ENCODE measurements at regions not wholly inside any gene's neighbourhood (a gene's known extent, or its start where the extent isn't known, plus 50 kb on each side); places are given as distances from the start of the nearest gene placed in this dataset.

- Histone ChIP-seq H3K27me3 (ENCODE audit: insufficient read depth, low read length) (no peaks in the 10 kb centered on the region), H3K4me2 (ENCODE audit: low read length) (no peak overlapping the region), H2AFZ (ENCODE audit: low read depth, low read length) (no peak overlapping the region), H3K36me3 (ENCODE audit: insufficient read depth, low read length) (no peaks in the 10 kb centered on the region), H3K27ac (ENCODE audit: low read depth, low read length) (no peak overlapping the region), H3K9ac (ENCODE audit: low read length) (no peak overlapping the region), H3K4me3 (ENCODE audit: insufficient read depth, low read depth, low read length) (no peak overlapping the region), H4K20me1 (ENCODE audit: insufficient read depth, low read length) (no peaks in the 10 kb centered on the region), H3K79me2 (ENCODE audit: insufficient read depth, low read length) (no peaks in the 10 kb centered on the region), H3K9me3 (ENCODE audit: insufficient read depth, low read depth, low read length) (no peaks in the 10 kb centered on the region), H3K4me1 (ENCODE audit: insufficient read depth, low read length) (no peaks in the 10 kb centered on the region)
- FAIRE-seq: no peak
- TF ChIP-seq, protein P1, sequence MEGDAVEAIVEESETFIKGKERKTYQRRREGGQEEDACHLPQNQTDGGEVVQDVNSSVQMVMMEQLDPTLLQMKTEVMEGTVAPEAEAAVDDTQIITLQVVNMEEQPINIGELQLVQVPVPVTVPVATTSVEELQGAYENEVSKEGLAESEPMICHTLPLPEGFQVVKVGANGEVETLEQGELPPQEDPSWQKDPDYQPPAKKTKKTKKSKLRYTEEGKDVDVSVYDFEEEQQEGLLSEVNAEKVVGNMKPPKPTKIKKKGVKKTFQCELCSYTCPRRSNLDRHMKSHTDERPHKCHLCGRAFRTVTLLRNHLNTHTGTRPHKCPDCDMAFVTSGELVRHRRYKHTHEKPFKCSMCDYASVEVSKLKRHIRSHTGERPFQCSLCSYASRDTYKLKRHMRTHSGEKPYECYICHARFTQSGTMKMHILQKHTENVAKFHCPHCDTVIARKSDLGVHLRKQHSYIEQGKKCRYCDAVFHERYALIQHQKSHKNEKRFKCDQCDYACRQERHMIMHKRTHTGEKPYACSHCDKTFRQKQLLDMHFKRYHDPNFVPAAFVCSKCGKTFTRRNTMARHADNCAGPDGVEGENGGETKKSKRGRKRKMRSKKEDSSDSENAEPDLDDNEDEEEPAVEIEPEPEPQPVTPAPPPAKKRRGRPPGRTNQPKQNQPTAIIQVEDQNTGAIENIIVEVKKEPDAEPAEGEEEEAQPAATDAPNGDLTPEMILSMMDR (IDR thresholded peaks at IDR 0.05; ENCODE audit: insufficient read depth, low read depth, low read length): no peak
- no peak for TF ChIP-seq EZH2 (IDR thresholded peaks at IDR 0.05; ENCODE audit: insufficient read depth, low read length)
- Mint-ChIP-seq H3K4me3 (ENCODE audit: unreplicated experiment) (no peak overlapping the region), H3K36me3 (ENCODE audit: low read depth, unreplicated experiment) (no peaks in the 10 kb centered on the region), H3K9me3 (ENCODE audit: unreplicated experiment) (peaks cover 12% of the 10 kb centered on the region), H3K27ac (ENCODE audit: unreplicated experiment) (no peak overlapping the region), H3K27me3 (ENCODE audit: low read depth, unreplicated experiment) (no peaks in the 10 kb centered on the region), H3K4me1 (ENCODE audit: low read depth, unreplicated experiment) (peaks cover 2% of the 10 kb centered on the region)
- DNase-seq (ENCODE audit: low read depth): no peak
These were observed 149.0 kb upstream of the ITGA1 start for GRCh38 chr5:52638732-52639131.

DNA sequence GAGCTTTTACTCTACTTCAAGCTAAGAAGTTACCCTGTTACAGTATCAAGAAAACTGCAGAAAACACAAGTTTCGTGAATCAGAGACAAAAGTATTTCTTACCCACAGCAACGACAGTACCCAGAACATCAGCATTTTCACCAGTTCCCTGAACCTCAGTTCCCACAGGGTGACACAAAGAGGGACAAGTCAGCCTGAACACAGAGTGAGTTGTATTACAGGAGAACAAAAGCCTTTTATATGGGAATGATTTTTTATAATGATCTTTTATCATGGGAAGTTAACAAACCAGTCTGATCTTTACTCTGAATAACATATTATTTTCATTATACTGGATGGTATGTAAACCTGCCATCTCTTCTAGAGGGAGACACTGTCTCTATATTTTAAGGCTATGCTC, 139.0 kb upstream of the ITGA1 start:
- H3K79me2 ChIP-seq (ENCODE audit: insufficient read depth, low read length): no peaks in the 10 kb centered on the region
- no peak for FAIRE-seq

GRCh38 chr5:52655163-52655562, 132.6 kb upstream of the ITGA1 start:
- Mint-ChIP-seq H3K9me3 (ENCODE audit: unreplicated experiment) (no peaks in the 10 kb centered on the region), H3K36me3 (ENCODE audit: low read depth, unreplicated experiment) (no peaks in the 10 kb centered on the region), H3K27me3 (ENCODE audit: low read depth, unreplicated experiment) (no peaks in the 10 kb centered on the region), H3K4me1 (ENCODE audit: low read depth, unreplicated experiment) (no peaks in the 10 kb centered on the region), H3K27ac (ENCODE audit: unreplicated experiment) (no peak overlapping the region), H3K4me3 (ENCODE audit: unreplicated experiment) (no peak overlapping the region)
- Histone ChIP-seq H3K9me3 (ENCODE audit: insufficient read depth, low read depth, low read length) (no peaks in the 10 kb centered on the region), H4K20me1 (ENCODE audit: insufficient read depth, low read length) (no peaks in the 10 kb centered on the region), H3K4me3 (ENCODE audit: insufficient read depth, low read depth, low read length) (no peak overlapping the region), H3K36me3 (ENCODE audit: insufficient read depth, low read length) (no peaks in the 10 kb centered on the region), H2AFZ (ENCODE audit: low read depth, low read length) (no peak overlapping the region), H3K27me3 (ENCODE audit: insufficient read depth, low read length) (peaks cover 5% of the 10 kb centered on the region), H3K27ac (ENCODE audit: low read depth, low read length) (no peak overlapping the region), H3K4me1 (ENCODE audit: insufficient read depth, low read length) (no peaks in the 10 kb centered on the region), H3K79me2 (ENCODE audit: insufficient read depth, low read length) (no peaks in the 10 kb centered on the region), H3K4me2 (ENCODE audit: low read length) (no peak overlapping the region), H3K9ac (ENCODE audit: low read length) (no peak overlapping the region)
- no peak for DNase-seq (ENCODE audit: low read depth)
- no peak for FAIRE-seq
- TF ChIP-seq, protein P1 (IDR thresholded peaks at IDR 0.05; ENCODE audit: insufficient read depth, low read depth, low read length): no peak
- TF ChIP-seq EZH2 (IDR thresholded peaks at IDR 0.05; ENCODE audit: insufficient read depth, low read length): no peak

More for the DNA sequence above, 139.0 kb upstream of the ITGA1 start:
- no peaks in the 10 kb centered on the region for H3K9me3 ChIP-seq (ENCODE audit: insufficient read depth, low read depth, low read length)
- no peak overlapping the region for H3K4me2 ChIP-seq (ENCODE audit: low read length)
- Mint-ChIP-seq H3K27me3 (ENCODE audit: low read depth, unreplicated experiment) (no peaks in the 10 kb centered on the region), H3K36me3 (ENCODE audit: low read depth, unreplicated experiment) (no peaks in the 10 kb centered on the region), H3K4me1 (ENCODE audit: low read depth, unreplicated experiment) (no peaks in the 10 kb centered on the region), H3K27ac (ENCODE audit: unreplicated experiment) (no peak overlapping the region), H3K9me3 (ENCODE audit: unreplicated experiment) (peaks cover 14% of the 10 kb centered on the region), H3K4me3 (ENCODE audit: unreplicated experiment) (no peak overlapping the region)
- TF ChIP-seq EZH2 (IDR thresholded peaks at IDR 0.05; ENCODE audit: insufficient read depth, low read length): no peak
- TF ChIP-seq, protein P1 (IDR thresholded peaks at IDR 0.05; ENCODE audit: insufficient read depth, low read depth, low read length): no peak
- H3K9ac ChIP-seq (ENCODE audit: low read length): no peak overlapping the region
- H4K20me1 ChIP-seq (ENCODE audit: insufficient read depth, low read length): no peaks in the 10 kb centered on the region
- DNase-seq (ENCODE audit: low read depth): no peak
- H2AFZ ChIP-seq (ENCODE audit: low read depth, low read length): no peak overlapping the region
- H3K36me3 ChIP-seq (ENCODE audit: insufficient read depth, low read length): no peaks in the 10 kb centered on the region
- no peaks in the 10 kb centered on the region for H3K4me1 ChIP-seq (ENCODE audit: insufficient read depth, low read length)
- H3K27ac ChIP-seq (ENCODE audit: low read depth, low read length): no peak overlapping the region
- H3K4me3 ChIP-seq (ENCODE audit: insufficient read depth, low read depth, low read length): no peak overlapping the region
- no peaks in the 10 kb centered on the region for H3K27me3 ChIP-seq (ENCODE audit: insufficient read depth, low read length)
